Neural progenitor cell (in vitro differentiated cells): ENCODE measurements at regions not wholly inside any gene's neighbourhood (a gene's known extent, or its start where the extent isn't known, plus 50 kb on each side); places are given as distances from the start of the nearest gene placed in this dataset.

Experiments used
- DNase-seq: peaks from one replicate; pipeline ENCODE4 v3.0.0-alpha.2; 2016; ENCODE audit warnings: low spot score
- H2AFZ ChIP-seq: fragments of 200-600 bp; sonication (generic); replicated peaks from 2 replicates; pipeline ENCODE4 v1.6.1; 2016; ENCODE audit warnings: antibody characterized with exemption
- H3F3A ChIP-seq: fragments of 200-600 bp; sonication (generic); 2 replicates; pipeline ENCODE4 v1.6.1; 2016; ENCODE audit warnings: antibody characterized with exemption, low read depth
- H3K27ac ChIP-seq: fragments of 200-600 bp; sonication (generic); 2 replicates; pipeline ENCODE4 v1.5.1; 2016; ENCODE audit warnings: mild to moderate bottlenecking
- H3K27me3 ChIP-seq: fragments of 200-600 bp; sonication (generic); 2 replicates; pipeline ENCODE4 v1.6.1; 2016; ENCODE audit warnings: mild to moderate bottlenecking, moderate library complexity
- H3K36me3 ChIP-seq: fragments of 200-600 bp; sonication (generic); 2 replicates; pipeline ENCODE4 v1.5.1; 2016
- H3K4me1 ChIP-seq: fragments of 200-600 bp; sonication (generic); 2 replicates; pipeline ENCODE4 v1.6.1; 2016; ENCODE audit warnings: mixed run types
- H3K4me2 ChIP-seq: fragments of 200-600 bp; sonication (generic); 2 replicates; pipeline ENCODE4 v1.6.1; 2016
- H3K4me3 ChIP-seq: fragments of 200-600 bp; sonication (generic); 2 replicates; pipeline ENCODE4 v1.5.1; 2016
- H3K79me2 ChIP-seq: fragments of 200-600 bp; sonication (generic); 2 replicates; pipeline ENCODE4 v1.6.1; 2016; ENCODE audit warnings: low read depth
- H3K9ac ChIP-seq: fragments of 200-600 bp; sonication (generic); 2 replicates; pipeline ENCODE4 v1.6.1; 2016
- H3K9me3 ChIP-seq: fragments of 200-600 bp; sonication (generic); 2 replicates; pipeline ENCODE4 v1.5.1; 2016; ENCODE audit warnings: low read depth
- H4K20me1 ChIP-seq: fragments of 200-600 bp; sonication (generic); 2 replicates; pipeline ENCODE4 v1.6.1; 2016; ENCODE audit warnings: low read depth
- H3K27ac Mint-ChIP-seq: 3 replicates; pipeline ENCODE4 v1.8.0; 2021; ENCODE audit warnings: mixed read lengths
- H3K27me3 Mint-ChIP-seq: 2 replicates; pipeline ENCODE4 v1.8.0; 2022; ENCODE audit warnings: low read depth, mild to moderate bottlenecking, inconsistent platforms, moderate library complexity, mixed read lengths; ENCODE audit not compliant: insufficient read depth
- H3K36me3 Mint-ChIP-seq: 3 replicates; pipeline ENCODE4 v1.8.0; 2021; ENCODE audit warnings: mixed read lengths
- H3K4me1 Mint-ChIP-seq: 3 replicates; pipeline ENCODE4 v1.8.0; 2021; ENCODE audit warnings: mixed read lengths
- H3K4me3 Mint-ChIP-seq: 3 replicates; pipeline ENCODE4 v1.8.0; 2021; ENCODE audit warnings: mild to moderate bottlenecking, moderate library complexity, mixed read lengths
- H3K9me3 Mint-ChIP-seq: 3 replicates; pipeline ENCODE4 v1.8.0; 2020; ENCODE audit warnings: mixed read lengths
- EZH2 ChIP-seq: fragments of 200-600 bp; sonication (generic); IDR thresholded peaks from 2 replicates; pipeline ENCODE4 v1.6.1; 2017; ENCODE audit warnings: antibody characterized with exemption, mild to moderate bottlenecking, moderate library complexity
- EZH2phosphoT487 ChIP-seq: fragments of 200-600 bp; sonication (generic); IDR thresholded peaks from 2 replicates; pipeline ENCODE4 v1.6.1; 2017; ENCODE audit warnings: antibody characterized with exemption
- TF ChIP-seq, protein P1 (sequence below): fragments of 200-600 bp; sonication (generic); IDR thresholded peaks from 2 replicates; pipeline ENCODE4 v1.5.1; 2017; ENCODE audit warnings: antibody characterized with exemption, mild to moderate bottlenecking

DNA sequence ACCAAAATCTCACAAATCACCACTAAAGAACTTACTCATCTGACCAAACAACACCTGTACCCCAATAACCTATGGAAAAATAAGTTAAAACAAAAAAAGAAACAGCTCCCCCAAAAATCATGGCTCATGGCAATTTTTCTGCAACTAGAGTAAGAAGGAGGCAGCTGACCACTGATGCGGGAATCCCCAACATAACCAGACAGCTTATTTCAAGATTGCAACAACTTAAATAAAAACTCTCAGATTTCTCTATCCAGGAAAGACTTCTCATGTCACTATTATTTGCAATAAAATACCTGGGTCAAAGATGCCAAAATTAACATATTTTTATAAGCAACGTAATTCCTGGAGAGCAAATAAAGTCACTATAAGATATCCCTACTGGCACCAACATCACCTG, 128.1 kb upstream of the LY86 start:
- no peak overlapping the region for H3K9ac ChIP-seq
- TF ChIP-seq, protein P1, sequence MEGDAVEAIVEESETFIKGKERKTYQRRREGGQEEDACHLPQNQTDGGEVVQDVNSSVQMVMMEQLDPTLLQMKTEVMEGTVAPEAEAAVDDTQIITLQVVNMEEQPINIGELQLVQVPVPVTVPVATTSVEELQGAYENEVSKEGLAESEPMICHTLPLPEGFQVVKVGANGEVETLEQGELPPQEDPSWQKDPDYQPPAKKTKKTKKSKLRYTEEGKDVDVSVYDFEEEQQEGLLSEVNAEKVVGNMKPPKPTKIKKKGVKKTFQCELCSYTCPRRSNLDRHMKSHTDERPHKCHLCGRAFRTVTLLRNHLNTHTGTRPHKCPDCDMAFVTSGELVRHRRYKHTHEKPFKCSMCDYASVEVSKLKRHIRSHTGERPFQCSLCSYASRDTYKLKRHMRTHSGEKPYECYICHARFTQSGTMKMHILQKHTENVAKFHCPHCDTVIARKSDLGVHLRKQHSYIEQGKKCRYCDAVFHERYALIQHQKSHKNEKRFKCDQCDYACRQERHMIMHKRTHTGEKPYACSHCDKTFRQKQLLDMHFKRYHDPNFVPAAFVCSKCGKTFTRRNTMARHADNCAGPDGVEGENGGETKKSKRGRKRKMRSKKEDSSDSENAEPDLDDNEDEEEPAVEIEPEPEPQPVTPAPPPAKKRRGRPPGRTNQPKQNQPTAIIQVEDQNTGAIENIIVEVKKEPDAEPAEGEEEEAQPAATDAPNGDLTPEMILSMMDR, result no peak
- TF ChIP-seq EZH2phosphoT487 (no peak), EZH2 (no peak)
- no peaks in the 10 kb centered on the region for H3K9me3 ChIP-seq
- Mint-ChIP-seq H3K4me1 (no peaks in the 10 kb centered on the region), H3K36me3 (no peaks in the 10 kb centered on the region), H3K4me3 (no peak overlapping the region), H3K27me3 (peaks cover 2% of the 10 kb centered on the region), H3K9me3 (peaks cover 7% of the 10 kb centered on the region), H3K27ac (no peak overlapping the region)
- no peaks in the 10 kb centered on the region for H3F3A ChIP-seq
- H4K20me1 ChIP-seq, result no peaks in the 10 kb centered on the region
- no peaks in the 10 kb centered on the region for H3K4me1 ChIP-seq
- H2AFZ ChIP-seq, result no peak overlapping the region
- DNase-seq, result no peak
- no peaks in the 10 kb centered on the region for H3K36me3 ChIP-seq
- no peak overlapping the region for H3K4me3 ChIP-seq
- no peak overlapping the region for H3K27ac ChIP-seq
- no peaks in the 10 kb centered on the region for H3K27me3 ChIP-seq
- no peak overlapping the region for H3K4me2 ChIP-seq
- no peaks in the 10 kb centered on the region for H3K79me2 ChIP-seq

DNA sequence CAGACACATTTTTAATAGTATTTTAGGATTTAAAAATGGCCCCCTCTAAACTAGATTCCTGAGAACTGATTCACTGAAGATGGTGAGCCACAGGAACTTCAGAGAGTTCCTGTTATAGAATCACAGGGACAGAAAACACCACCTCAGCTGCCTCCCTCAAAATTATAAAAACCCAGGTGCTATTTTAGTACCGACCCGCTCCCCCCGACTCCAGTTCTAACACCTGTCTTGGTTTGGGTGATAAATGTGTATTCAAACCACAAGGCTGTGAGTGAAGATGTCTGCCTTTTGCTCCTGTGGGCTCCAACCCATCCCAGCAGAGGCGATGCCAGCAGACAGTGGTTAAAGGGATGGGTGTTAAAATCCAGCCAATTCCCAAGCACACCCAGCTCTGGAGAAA, 127.4 kb upstream of the LY86 start:
- H2AFZ ChIP-seq, result no peak overlapping the region
- Mint-ChIP-seq H3K4me1 (no peaks in the 10 kb centered on the region), H3K27ac (no peak overlapping the region), H3K27me3 (peaks cover under 1% of the 10 kb centered on the region), H3K36me3 (no peaks in the 10 kb centered on the region), H3K4me3 (no peak overlapping the region), H3K9me3 (peaks cover 7% of the 10 kb centered on the region)
- no peak overlapping the region for H3K4me2 ChIP-seq
- no peaks in the 10 kb centered on the region for H3K79me2 ChIP-seq
- H4K20me1 ChIP-seq, result no peaks in the 10 kb centered on the region
- TF ChIP-seq, protein P1, result no peak
- no peak for TF ChIP-seq EZH2
- TF ChIP-seq EZH2phosphoT487, result no peak
- H3F3A ChIP-seq, result no peaks in the 10 kb centered on the region
- no peak for DNase-seq
- no peak overlapping the region for H3K4me3 ChIP-seq
- H3K27ac ChIP-seq, result no peak overlapping the region
- no peaks in the 10 kb centered on the region for H3K9me3 ChIP-seq
- H3K9ac ChIP-seq, result no peak overlapping the region
- no peaks in the 10 kb centered on the region for H3K36me3 ChIP-seq
- H3K4me1 ChIP-seq, result no peaks in the 10 kb centered on the region
- no peaks in the 10 kb centered on the region for H3K27me3 ChIP-seq

DNA sequence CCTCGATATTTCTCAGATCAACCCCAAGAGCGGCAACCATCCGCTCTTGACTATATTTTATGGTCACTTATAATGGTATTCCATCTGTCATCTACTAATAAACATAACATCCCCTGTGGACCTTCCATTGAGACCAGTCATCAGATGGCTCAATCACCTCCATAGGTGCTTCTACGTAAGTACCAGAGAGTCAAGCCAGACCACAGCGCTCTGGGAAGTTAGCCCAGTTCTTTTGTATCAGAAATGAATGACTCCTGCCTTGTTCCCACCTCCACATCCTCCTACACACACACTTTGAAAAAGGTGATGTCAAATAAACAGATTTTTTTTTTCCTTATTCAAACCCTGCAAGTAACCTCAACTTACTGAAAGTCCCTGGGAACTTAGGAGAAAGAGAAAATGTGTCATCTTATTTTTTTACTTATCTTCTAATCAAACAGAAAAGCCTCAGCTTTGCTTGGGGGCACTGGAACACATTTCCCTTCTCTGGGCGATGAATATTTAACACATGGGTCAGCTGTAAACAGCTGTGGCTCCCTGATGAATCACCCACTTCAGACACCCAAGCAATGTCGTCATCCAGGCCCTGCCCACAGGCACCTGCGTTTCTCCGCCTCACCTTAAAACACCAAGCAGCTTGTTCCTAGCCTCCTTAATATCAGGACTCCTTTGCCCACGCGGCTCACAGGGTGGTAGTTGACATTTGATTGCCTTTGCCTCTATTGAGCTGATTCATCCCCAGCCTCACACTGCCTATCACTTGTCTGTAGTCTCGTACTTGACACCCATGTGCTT, 121.4 kb upstream of the LY86 start:
- Histone ChIP-seq H3F3A (no peaks in the 10 kb centered on the region), H3K36me3 (no peaks in the 10 kb centered on the region), H4K20me1 (no peaks in the 10 kb centered on the region), H3K4me3 (no peak overlapping the region), H3K4me2 (no peak overlapping the region), H3K4me1 (no peaks in the 10 kb centered on the region), H2AFZ (no peak overlapping the region), H3K27me3 (no peaks in the 10 kb centered on the region), H3K27ac (no peak overlapping the region), H3K9ac (no peak overlapping the region), H3K79me2 (no peaks in the 10 kb centered on the region), H3K9me3 (no peaks in the 10 kb centered on the region)
- no peak for DNase-seq
- Mint-ChIP-seq H3K27me3 (no peaks in the 10 kb centered on the region), H3K36me3 (no peaks in the 10 kb centered on the region), H3K27ac (no peak overlapping the region), H3K4me3 (no peak overlapping the region), H3K4me1 (no peaks in the 10 kb centered on the region), H3K9me3 (no peaks in the 10 kb centered on the region)
- TF ChIP-seq, protein P1, result no peak
- TF ChIP-seq EZH2phosphoT487 (no peak), EZH2 (no peak)
